ENCODE measurements at regions not wholly inside any gene's neighbourhood (a gene's known extent, or its start where the extent isn't known, plus 50 kb on each side); places are given as distances from the start of the nearest gene placed in this dataset.

- no peak for DNase-seq (ENCODE audit: low read depth)
Measured at GRCh38 chr7:68917041-68917651, 681.1 kb upstream of the AUTS2 start.

GRCh38 chr7:68918621-68919020 lies 679.7 kb upstream of the AUTS2 start:
- DNase-seq (ENCODE audit: low read depth), result no peak

- DNase-seq (ENCODE audit: low read depth), result no peak
Measured at GRCh38 chr7:68922850-68923249, 675.4 kb upstream of the AUTS2 start.

- no peak for DNase-seq (ENCODE audit: low read depth)
Measured at GRCh38 chr7:68925241-68925640, 673.0 kb upstream of the AUTS2 start.

- DNase-seq (ENCODE audit: low read depth), result peak; percentile 3
Measured at GRCh38 chr7:68929781-68930261, 668.5 kb upstream of the AUTS2 start.

GRCh38 chr7:68936471-68937035 lies 661.7 kb upstream of the AUTS2 start:
- no peak for DNase-seq (ENCODE audit: low read depth)

- no peak for DNase-seq (ENCODE audit: low read depth)
Measured at GRCh38 chr7:68938151-68938550, 660.1 kb upstream of the AUTS2 start.

GRCh38 chr7:68943786-68944185 lies 654.5 kb upstream of the AUTS2 start:
- no peak for DNase-seq (ENCODE audit: low read depth)

- DNase-seq (ENCODE audit: low read depth), result no peak
Measured at GRCh38 chr7:68955656-68956055, 642.6 kb upstream of the AUTS2 start.

- no peak for DNase-seq (ENCODE audit: low read depth)
Measured at GRCh38 chr7:68958571-68958970, 639.7 kb upstream of the AUTS2 start.

- DNase-seq (ENCODE audit: low read depth), result peak; percentile 45
Measured at GRCh38 chr7:68963552-68963951, 634.7 kb upstream of the AUTS2 start.

- no peak for DNase-seq (ENCODE audit: low read depth)
Measured at GRCh38 chr7:68964060-68964459, 634.2 kb upstream of the AUTS2 start.

GRCh38 chr7:68965351-68965750 lies 632.9 kb upstream of the AUTS2 start:
- no peak for DNase-seq (ENCODE audit: low read depth)

- DNase-seq (ENCODE audit: low read depth), result no peak
Measured at GRCh38 chr7:68967598-68967997, 630.7 kb upstream of the AUTS2 start.

- DNase-seq (ENCODE audit: low read depth), result no peak
Measured at GRCh38 chr7:68969571-68969970, 628.7 kb upstream of the AUTS2 start.

GRCh38 chr7:68971634-68972340 lies 626.5 kb upstream of the AUTS2 start:
- DNase-seq (ENCODE audit: low read depth), result no peak

- no peak for DNase-seq (ENCODE audit: low read depth)
Measured at GRCh38 chr7:68977385-68978055, 620.8 kb upstream of the AUTS2 start.

- DNase-seq (ENCODE audit: low read depth), result no peak
Measured at GRCh38 chr7:68978710-68979109, 619.6 kb upstream of the AUTS2 start.

GRCh38 chr7:68980011-68980410 lies 618.3 kb upstream of the AUTS2 start:
- no peak for DNase-seq (ENCODE audit: low read depth)

GRCh38 chr7:68980432-68980831 lies 617.8 kb upstream of the AUTS2 start:
- peak; percentile 16 for DNase-seq (ENCODE audit: low read depth)

- DNase-seq (ENCODE audit: low read depth), result no peak
Measured at GRCh38 chr7:68984306-68984705, 614.0 kb upstream of the AUTS2 start.

GRCh38 chr7:68994841-68995240 lies 603.4 kb upstream of the AUTS2 start:
- DNase-seq (ENCODE audit: low read depth), result no peak

- DNase-seq (ENCODE audit: low read depth), result no peak
Measured at GRCh38 chr7:68998136-68998535, 600.1 kb upstream of the AUTS2 start.
